ENCODE measurements at regions not wholly inside any gene's neighbourhood (a gene's known extent, or its start where the extent isn't known, plus 50 kb on each side); places are given as distances from the start of the nearest gene placed in this dataset.

- intact Hi-C loops (cut with DNase I) = no loop called here
- no peak for ATAC-seq
Measured at GRCh38 chr5:124866355-124867136, 120.1 kb upstream of the ZNF608 start.

DNA sequence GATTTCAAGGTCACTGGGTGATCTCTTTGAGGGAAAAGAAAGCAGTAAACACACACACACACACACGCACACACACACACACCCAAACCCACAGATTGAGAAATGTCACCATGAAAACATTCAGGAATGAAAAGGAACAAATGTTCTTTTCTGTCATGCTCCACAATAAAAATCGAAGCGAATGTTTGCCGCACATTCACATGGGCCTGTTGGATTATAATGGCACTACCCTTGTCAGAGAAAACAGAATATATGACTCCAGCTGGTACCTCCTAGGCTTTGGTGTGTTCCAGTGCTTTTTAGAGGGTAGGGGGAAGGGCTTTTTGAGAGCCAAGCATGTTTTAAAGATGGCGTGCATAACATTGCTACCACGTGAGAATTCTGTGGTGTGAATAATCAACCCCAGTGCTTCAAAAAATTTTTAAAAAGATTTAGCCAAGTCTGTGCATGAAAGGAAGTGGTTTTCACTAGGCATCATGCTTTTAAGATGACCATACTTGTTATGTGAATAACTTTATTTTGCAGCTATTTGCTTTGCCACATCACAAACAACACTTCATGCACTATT lies 120.8 kb upstream of the ZNF608 start:
- DNase-seq (ENCODE audit: missing footprints) = no peak
- intact Hi-C loops (cut with DNase I) = no loop called here

More at GRCh38 chr5:124866355-124867136, 120.1 kb upstream of the ZNF608 start:
- DNase-seq (ENCODE audit: missing footprints) = peak; percentile 71

DNA sequence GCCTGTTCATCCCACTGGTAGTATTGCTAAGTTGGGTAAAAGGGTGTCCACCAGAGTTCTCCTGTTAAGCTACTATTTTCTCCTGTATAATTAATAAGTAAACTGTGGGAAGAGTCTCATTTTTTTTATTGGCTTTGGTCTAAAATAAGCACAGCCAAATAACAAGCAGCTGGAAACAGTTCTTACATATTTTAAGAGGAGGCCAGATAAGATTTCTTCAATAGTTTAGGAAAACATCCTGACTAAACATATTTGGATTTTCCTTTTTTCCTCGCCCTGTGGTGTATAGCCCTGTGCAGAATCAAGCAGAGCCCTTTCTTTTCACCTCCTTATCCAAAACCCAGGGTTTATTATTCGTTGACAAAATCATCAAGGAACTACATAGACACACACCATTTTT lies 122.2 kb upstream of the ZNF608 start:
- no peak for DNase-seq (ENCODE audit: missing footprints)
- intact Hi-C loops (cut with DNase I) = no loop called here
- peak; percentile 46 for ATAC-seq

More for the DNA sequence above, 120.8 kb upstream of the ZNF608 start:
- no peak for ATAC-seq

- intact Hi-C loops (cut with DNase I) = no loop called here
- ATAC-seq (no peak), DNase-seq (ENCODE audit: missing footprints) (no peak)
Measured at GRCh38 chr5:124869426-124870033, 123.1 kb upstream of the ZNF608 start.

- intact Hi-C loops (cut with DNase I) = no loop called here
- ATAC-seq (no peak), DNase-seq (ENCODE audit: missing footprints) (no peak)
Measured at GRCh38 chr5:124870070-124870469, 123.6 kb upstream of the ZNF608 start.

DNA sequence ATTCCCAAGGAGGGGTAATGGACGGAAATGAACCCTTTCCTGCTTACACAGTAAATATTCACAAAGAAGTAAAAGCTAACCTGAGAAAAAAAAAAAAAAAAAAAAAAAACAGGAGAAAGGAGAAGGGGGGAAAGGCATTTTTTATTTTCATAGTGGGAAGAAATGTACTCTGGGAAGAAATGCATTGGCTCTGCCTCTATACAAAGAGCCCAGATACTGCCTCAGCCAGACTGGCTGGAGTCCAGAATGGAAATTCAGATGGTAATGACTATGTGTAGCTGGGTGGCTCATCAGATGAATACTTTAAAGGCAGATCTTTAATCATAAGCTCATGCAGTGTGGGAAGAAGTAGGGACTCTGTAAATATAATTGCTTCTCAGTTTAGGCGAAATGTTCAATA lies 124.9 kb upstream of the ZNF608 start:
- intact Hi-C loops (cut with DNase I) = no loop called here
- DNase-seq (ENCODE audit: missing footprints) = no peak
- no peak for ATAC-seq

DNA sequence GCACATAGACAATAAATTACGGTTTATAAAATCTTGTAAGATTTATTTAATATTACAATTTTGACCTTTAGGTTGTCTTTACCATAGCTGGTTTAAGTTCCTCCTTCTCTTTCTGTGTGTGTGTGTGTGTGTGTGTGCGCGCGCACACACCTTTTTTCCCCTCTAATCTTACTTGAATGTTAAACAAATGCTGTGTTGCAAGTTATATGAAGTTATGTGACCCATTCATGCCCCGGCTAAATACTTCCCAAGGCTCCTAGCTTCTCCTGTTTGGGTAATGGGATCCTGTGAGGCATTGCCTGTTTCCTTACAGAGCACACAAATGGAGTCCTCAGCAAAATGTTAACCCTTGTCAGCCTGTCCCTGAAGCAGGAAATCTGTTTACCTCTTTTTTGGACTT lies 125.6 kb upstream of the ZNF608 start:
- no peak for ATAC-seq
- intact Hi-C loops (cut with DNase I) = no loop called here
- DNase-seq (ENCODE audit: missing footprints) = no peak

DNA sequence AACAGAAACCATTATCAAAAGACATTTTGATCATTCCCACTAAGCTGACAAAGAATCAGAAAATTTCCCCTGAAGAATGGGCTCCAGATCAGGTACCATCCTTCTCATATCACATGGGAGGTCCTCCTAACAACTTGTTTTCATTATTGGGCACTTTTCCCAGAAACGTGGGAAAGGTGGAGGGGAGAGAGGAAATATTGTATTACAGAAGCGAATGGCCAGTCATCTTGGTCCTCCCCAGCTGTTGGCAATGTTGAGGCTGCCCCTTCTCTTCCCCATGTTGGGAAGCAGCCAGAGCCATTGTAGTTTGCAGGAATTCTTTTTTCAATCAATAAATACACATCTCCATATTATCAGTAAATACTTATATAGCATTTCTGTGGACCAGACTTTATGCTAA lies 126.2 kb upstream of the ZNF608 start:
- ATAC-seq = no peak
- intact Hi-C loops (cut with DNase I) = no loop called here

DNA sequence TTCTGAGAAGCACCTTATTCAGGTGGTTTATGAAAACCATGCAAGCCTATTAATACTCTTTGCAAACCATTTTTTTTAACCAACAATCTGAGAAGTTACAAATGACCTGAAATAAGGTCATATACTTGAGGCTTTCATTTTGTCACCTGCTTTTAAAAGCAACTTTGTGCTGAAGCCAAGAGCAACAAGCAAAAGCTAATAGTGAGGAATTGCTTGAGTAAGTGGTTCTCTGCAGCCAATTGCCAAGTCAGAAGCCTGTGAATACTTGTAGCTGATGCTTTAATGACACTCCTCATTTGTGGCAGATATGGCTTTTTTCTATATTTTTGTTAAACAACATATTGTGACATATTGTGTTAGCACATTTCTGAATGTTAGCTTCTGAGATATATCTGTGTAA lies 126.7 kb upstream of the ZNF608 start:
- intact Hi-C loops (cut with DNase I) = no loop called here
- ATAC-seq (no peak), DNase-seq (ENCODE audit: missing footprints) (no peak)

More for the DNA sequence above, 126.2 kb upstream of the ZNF608 start:
- no peak for DNase-seq (ENCODE audit: missing footprints)

DNA sequence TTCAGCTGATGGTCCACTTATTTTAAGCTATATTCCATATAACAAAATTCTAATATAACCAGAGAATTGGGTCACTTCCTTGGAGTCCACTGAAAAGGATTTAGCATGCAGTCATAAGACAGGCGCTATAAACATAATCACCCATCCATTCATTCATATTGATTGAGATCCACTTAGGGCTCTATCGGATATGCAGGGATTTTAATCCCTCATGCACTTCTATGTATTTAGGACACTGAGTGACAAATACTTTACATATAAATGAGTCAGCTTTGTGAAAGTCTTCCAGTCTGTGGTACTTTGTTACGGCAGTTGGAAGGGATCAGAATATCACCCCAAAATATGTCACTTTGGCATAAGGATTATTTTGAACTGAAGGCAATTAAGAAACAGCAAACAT lies 127.3 kb upstream of the ZNF608 start:
- no peak for DNase-seq (ENCODE audit: missing footprints)
- no peak for ATAC-seq
- intact Hi-C loops (cut with DNase I) = no loop called here

GRCh38 chr5:124876566-124876965 lies 130.1 kb upstream of the ZNF608 start:
- ATAC-seq (no peak), DNase-seq (ENCODE audit: missing footprints) (no peak)
- intact Hi-C loops (cut with DNase I) = no loop called here

DNA sequence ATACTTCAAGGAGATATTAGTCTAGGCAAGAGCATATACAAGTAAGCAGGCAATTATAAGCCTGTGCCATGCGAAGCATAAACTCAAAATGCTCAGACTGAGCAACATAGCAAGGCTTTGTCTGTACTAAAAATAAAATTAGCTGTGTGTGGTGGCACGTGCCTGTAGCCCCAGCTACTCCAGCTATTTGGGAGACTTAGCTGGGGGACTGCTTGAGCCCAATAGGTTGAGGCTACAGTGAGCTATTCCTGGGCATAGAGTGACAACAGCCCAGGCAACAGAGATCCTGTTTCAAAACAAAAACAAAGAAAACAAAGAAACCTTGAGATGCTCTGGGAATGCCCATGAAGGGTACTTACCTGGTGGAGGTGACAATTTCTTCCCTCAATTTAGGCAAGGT lies 130.5 kb upstream of the ZNF608 start:
- ATAC-seq = peak; percentile 46
- DNase-seq (ENCODE audit: missing footprints) = no peak
- intact Hi-C loops (cut with DNase I) = no loop called here

GRCh38 chr5:124877501-124878146 lies 131.2 kb upstream of the ZNF608 start:
- intact Hi-C loops (cut with DNase I) = no loop called here
- ATAC-seq (no peak), DNase-seq (ENCODE audit: missing footprints) (no peak)

DNA sequence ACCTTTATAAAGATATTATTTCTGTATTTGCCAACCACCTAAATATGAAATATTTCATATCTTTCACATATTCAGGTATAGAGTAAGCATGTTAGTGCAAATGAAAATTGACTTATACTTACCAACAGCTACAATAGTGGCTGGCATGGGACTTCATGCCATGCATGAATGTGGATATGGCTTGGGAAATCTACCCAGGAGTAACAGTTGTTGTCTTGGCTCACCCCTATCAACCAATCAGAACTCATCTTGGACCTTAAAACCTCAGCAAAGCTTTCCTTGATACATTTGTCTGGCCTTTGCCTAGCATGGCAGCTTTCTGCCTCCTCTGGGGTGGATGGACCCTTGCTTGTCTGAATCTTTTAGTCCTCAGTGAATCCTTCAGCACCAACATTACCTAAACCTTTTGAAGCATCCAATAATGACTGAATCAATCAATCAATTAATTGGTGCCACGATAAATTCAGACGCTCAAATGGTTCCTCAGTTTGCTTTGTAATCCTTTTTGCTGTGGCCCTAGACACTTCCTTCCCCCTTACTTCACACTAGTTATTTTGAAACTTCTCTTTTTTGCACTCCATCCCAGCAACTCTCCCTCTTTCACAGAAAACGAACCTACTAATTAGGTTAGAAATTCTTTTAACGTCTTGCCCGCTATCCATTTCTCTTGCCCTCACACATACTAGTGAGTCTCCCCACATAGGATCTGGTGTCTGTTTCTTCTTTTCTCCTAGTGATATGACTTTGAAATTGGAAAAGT lies 132.3 kb upstream of the ZNF608 start:
- intact Hi-C loops (cut with DNase I) = no loop called here

DNA sequence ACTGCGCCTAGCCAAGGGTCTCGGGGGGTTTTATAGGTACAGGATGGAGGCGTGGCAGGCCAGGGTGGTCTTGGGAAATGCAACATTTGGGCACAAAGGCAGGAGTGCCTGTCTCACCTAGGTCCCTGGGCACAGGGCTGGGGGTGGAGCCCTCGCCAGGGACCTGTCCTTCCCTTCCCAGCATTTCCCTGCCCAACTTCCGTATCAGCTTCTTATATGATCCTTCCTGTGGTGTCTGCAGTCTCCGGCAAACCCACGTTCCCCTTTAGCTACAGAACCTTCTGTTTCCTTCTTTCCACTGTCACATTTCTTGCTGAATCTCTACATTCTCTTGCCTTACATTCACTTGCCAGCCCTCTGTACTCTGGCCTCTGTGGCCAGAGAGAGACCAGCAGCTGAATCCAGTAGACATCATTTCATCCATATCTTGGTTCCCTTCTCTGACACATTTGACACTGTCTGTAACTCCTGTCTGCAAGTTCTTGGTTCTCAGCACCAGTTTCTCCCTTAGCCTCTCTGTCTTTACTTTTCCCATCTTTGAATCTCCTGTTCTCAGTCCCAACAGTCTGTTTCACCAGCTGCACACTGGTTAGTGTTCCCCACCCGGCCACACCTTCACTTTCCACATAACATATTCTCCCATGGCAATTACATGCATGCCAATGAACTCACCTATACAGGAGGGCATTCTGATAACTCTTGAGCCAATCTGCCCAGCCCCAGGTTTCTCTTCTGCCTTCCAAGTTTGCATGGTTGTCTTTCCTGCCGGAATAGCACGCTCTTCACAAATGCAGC lies 134.7 kb upstream of the ZNF608 start:
- no peak for DNase-seq (ENCODE audit: missing footprints)
- intact Hi-C loops (cut with DNase I) = no loop called here
- ATAC-seq = peak; percentile 37

More for the DNA sequence above, 132.3 kb upstream of the ZNF608 start:
- ATAC-seq (no peak), DNase-seq (ENCODE audit: missing footprints) (no peak)

- ATAC-seq = no peak
- DNase-seq (ENCODE audit: missing footprints) = no peak
- intact Hi-C loops (cut with DNase I) = no loop called here
Measured at GRCh38 chr5:124883681-124884080, 137.2 kb upstream of the ZNF608 start.

- ATAC-seq (no peak), DNase-seq (ENCODE audit: missing footprints) (no peak)
- intact Hi-C loops (cut with DNase I) = no loop called here
Measured at GRCh38 chr5:124884114-124884513, 137.7 kb upstream of the ZNF608 start.

GRCh38 chr5:124885490-124885889 lies 139.1 kb upstream of the ZNF608 start:
- no peak for DNase-seq (ENCODE audit: missing footprints)
- ATAC-seq = no peak
- intact Hi-C loops (cut with DNase I) = no loop called here
